ENCODE measurements at regions not wholly inside any gene's neighbourhood (a gene's known extent, or its start where the extent isn't known, plus 50 kb on each side); places are given as distances from the start of the nearest gene placed in this dataset.
"Not testable (repeated sequence)": the region's sequence is repeated elsewhere in the genome, so short reads cannot be mapped to it uniquely, and the experiment has no call there.

DNA sequence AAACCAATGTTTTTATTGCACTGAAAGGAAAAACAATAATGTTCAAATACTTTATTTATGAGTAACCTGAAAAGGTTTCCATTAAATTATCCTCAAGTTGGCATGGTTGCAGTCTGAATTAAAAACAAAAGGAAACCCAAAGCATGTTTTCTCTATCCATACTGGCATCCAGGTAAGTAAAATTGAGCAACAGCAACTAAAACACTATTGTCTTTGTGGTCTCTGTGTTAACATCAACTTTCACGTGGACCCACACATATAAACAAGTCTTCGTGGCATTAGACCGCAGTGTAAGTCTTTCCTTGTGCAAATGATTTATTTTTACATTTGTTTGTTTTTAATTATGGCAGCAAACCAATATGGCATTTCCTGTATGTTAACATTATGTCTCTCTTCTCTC is 757.6 kb downstream of the SEMA5A start:
- no peak for DNase-seq (ENCODE audit: low read depth in 2 of 2)

DNA sequence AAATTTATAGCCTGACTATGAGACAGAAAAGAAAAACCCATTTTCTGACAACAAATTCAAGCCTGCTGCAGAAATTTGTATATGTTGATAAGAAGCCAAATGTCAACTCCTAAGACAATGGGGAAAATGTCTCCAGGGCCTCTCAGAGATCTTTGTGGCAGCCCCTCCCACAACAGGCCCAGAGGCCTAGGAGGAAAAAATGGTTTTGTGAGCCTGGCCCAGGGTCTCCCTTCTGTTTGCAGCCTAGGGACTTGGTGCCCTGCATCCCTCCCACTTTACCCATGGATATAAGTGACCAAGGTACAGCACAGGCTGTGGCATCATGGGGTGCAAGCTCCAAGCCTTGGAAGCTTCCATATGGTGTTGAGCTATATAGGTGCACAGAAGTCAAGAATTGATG is 740.2 kb downstream of the SEMA5A start:
- DNase-seq (ENCODE audit: low read depth in 2 of 2): no peak

DNA sequence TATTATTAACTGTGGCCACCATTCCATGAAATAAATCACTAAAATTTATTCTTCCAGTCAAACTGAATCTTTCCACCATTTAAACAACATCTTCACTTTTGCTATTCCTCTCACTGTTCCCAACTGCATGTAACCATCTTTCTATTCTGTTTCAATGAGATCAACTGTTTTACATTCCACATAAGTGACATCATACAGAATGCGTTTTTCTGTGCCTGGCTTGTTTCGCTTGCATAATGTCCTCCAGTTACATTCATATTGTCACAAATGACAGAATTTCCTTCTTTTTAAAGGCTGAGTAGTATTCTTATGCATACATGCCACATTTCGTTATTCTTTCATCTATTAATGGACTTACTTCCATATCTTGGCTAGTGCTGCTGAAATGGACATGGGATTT is 738.2 kb downstream of the SEMA5A start:
- no peak for DNase-seq (ENCODE audit: low read depth in 2 of 2)

DNA sequence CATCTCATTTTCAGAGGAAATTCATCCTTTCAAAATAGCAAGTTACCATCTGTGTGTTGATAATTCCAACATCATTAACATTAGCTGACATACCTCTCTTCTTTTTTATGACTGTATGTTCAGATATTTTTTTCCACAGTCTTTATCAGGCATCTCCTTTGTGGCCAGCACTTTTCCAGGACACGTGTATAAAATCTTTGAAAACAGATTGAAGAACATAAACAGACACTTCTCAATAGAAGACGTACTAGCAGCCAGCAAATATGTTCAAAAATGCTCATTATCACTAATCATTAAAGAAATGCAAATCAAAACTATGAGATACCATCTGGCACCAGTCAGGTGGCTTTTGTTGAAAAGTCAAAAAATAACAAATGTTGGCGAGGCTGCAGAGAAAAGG is 734.3 kb downstream of the SEMA5A start:
- no peak for DNase-seq (ENCODE audit: low read depth in 2 of 2)

DNA sequence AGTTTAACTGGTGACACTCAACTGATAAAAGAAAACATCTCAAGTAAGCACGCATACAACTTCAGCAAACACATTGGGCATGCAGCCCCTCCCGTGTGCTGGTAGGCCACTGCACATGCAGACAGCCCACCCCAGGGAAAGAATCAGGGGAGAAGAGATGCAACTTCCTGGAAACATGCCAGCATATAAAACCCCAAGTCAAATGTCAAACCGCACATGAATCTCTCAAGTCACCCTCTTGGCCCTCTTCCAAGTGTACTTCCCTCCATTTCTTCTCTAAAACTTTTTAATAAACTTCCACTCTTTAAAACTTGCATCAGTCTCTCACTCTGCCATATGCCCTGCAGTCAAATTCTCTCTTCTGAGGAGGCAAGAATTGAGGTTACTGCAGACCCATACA is 732.7 kb downstream of the SEMA5A start:
- DNase-seq (ENCODE audit: low read depth in 2 of 2): no peak

DNA sequence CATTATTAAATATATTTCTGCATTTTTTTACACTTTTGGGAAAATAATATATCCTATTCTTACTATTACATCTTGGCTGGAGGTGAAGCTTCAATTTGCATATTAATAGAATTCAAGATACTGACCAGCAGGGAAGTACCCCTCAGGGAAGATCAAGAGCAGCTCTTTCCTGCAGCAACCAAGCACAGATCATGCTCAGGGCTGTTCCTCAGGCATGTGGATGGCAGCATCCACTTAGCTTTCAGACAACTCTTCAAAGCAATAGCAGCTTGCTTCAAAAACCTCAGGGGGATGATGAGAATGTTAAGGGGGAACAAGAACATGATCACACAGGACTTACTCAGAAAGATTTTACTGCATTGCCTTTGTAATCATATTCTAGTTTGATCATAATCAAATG is 731.8 kb downstream of the SEMA5A start:
- DNase-seq (ENCODE audit: low read depth in 2 of 2): no peak

DNA sequence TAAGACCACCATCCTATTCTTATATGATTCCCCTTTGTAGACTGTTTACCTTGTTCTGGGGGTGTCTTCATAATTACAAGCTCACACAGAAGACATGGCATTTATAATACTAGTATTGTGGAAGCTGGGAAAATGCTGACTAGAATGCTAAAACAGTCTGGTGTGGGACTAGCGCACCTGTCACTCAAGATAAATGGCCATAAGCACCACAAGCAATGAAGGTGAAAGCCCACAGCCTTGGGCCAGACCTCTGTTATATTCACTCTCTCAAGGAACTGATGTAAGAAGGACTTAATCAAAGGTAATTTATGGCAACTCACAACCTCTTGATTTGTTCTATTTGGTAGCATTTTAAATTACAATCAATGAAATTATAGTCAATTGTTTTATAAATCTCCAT is 721.5 kb downstream of the SEMA5A start:
- DNase-seq (ENCODE audit: low read depth in 2 of 2): no peak

DNA sequence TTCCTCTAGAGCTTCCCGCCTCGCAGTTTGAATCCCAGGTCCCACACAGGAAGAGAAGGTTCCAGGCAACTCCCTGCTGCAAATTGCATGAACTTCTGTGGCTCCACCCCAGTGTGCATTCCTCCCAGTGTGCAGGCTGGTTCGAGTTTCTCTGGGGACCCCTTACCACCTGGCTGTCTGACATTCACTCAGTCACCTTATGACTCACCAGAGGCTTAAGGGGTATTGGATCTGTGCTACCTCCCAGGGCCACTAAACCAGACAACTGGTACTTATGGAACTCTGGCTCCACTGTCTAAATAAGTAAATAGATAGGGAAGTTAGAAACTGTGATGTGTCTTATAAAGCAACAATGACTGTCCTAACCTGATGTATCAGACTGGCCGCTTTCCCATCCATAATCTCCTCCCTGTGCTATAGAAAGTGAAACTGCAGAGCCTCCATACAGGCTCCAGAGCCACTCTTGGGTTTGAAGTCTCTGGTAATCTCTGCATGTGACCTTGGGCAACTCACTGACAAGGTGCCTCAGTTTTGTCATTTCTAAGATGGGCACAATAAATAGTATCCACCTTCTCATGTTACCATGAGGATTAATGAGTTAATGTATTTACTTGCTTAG is 720.6 kb downstream of the SEMA5A start:
- no peak for DNase-seq (ENCODE audit: low read depth in 2 of 2)

DNA sequence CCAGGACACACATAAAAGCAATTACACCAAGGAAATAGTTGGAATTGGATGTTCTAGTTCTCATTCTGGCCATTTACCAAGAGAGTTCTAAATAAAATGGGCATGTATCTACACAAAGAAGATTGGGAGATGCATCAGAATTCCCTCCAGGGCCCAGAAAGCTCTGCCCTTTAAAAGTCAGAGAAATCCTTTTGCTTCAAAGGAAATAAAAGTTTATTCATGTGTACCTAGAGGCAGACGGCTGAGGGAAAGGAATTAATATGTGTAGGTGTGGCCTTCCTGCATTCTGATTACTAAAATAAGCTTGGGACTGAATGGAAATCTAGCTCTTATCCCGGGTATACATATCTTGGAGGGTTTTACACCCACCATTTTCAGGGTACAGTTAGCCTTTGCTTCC is 719.4 kb downstream of the SEMA5A start:
- DNase-seq (ENCODE audit: low read depth in 2 of 2): no peak

DNA sequence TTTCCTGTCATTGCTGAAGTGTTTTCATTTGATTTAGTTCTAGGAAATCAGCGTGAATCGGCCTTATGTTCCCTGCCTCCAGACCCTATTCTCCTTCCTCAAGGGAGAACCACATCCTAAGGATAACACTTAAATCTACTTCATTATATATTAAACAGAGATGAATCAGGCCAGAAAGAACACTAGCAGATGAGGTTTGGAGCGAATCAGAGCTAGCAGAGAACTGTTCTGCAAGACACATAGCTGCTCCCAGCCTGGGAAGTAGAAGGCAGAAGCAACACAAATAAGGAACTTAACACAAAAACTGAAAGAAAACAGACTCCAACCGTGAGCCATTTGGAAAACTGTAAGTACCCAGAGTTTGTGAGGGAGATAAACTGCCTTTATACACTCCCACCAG is 718.2 kb downstream of the SEMA5A start:
- DNase-seq (ENCODE audit: low read depth in 2 of 2): no peak

DNA sequence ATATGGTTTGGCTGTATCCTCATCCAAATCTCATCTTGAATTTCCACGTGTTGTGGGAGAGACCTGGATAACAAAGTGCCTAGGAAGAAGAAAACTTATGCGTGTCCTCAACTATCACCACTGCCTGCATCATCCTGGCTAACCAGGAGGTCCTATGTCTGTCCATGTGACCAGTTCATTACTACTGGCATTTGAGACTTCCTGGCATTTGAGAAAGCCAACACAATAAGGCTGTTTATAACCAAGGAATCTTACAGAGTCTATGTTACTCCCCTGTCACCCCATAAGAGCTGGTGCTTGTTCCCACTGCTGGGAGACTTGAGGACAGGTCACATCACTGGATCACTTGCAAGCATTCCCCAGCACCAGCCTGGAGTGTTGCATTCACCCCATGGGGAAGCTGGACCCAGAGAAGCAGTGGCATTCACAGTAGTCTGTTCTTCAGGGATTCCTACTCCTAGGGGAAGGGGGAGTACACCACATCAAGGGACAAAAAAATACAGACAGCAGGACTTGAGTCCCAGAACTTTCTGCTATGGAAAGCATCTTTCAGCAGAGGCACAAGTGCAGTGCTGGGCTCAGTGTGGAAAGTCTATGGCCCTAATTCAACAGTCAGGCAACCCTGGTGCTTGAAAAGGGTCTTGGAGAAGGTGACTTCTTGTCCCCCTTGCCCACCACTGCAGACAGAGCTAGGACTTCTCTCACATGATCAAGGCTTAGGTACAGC is 717.1 kb downstream of the SEMA5A start:
- no peak for DNase-seq (ENCODE audit: low read depth in 2 of 2)

DNA sequence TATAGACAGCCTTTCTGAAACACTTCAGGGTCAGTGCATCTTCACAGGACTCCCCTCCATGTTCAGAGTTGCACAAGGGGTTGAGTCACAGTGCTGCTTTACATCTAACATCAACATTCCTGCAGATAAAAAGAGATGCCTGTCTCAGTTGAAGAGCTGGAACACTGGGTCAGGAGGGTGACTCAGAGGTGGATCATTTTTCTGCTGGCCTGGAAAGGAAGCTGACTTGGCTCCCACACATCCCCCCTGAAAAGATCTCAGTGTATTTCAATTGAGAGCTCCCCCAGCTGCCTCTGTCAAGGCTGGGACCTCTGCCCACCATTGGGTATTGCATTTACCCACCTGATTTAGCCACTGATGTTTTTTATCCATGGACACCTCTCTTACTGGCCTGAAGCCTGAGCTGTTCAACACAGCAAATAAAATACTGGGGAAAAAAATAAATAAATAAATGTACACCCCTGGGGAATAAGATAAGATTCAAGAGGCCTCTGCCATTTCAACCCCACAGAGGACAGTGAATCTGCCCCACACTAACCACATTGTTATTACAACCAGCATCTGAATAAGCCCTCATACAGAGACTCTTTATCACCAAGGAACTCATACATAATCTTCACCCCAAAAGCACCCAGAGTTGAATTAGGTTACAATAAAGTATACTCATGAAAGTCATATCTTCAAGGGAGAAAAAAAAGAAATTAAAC is 716.4 kb downstream of the SEMA5A start:
- DNase-seq (ENCODE audit: low read depth in 2 of 2): no peak

DNA sequence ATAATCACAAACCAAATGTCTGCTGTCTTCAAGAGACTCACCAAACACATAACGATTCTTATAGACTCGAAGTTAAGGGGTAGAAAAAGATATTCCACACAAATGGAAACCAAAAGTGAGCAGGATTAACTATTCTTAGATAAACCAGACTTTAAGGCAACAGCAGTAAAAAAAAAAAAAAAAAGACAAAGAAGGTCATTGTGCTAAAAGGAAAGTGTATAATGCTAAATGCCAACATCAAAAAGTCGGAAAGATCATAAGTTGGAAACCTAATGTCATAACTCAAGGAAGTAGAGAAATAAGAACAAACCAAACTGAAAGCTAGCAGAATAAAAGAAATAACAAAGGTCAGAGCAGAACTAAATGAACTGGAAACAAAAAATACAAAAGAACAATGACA is 714.6 kb downstream of the SEMA5A start:
- no peak for DNase-seq (ENCODE audit: low read depth in 2 of 2)

DNA sequence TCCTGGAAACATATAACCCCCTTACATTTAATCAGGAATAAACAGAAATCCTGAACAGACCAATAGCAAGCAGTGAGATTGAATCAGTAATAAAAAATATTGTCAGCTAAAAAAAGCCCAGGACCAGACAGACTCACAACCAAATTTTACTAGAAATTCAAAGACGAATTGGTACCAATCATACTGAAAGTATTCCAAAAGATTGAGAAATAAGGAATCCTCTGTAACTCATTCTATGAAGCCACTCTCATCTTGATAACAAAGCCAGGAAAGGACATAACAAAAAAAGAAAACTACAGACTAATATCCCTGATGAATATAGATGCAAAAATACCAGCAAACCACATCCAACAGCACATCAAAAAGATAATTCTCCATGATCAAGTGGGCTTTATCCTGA is 714.0 kb downstream of the SEMA5A start:
- no peak for DNase-seq (ENCODE audit: low read depth in 2 of 2)

DNA sequence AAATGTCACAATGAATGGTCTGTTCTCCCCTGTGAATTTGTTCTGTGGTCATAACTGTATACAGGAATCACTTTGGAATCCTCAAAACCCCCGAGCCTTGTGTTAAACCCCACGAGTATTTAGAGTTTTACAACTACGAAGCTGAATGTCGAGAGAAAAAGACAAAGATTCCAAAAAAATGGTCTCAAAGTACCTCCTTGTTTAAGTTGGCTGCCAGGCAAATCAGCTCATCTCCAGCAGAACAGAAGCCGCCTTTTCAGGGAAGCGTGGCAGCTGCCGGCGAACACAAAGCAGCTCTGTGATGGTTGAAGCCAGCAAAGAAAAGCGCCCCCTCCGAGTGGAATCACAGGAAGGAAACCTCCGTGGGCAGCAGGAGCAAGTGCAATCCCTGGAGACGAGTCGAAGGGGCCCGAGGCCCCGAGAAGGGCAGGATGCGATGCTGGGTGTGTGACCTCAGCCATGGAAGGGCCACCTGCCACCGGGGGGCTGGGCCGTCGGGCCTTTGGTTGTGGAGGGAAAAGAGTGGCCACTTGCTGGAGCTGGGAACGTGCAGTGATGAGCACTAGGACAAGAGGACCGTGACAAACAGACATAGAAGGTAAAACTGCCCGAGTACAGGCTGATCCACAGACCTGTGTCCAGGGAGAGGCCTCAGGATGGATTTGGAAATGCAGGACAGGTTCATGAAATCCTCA is 706.4 kb downstream of the SEMA5A start:
- DNase-seq (ENCODE audit: low read depth in 2 of 2): no peak

DNA sequence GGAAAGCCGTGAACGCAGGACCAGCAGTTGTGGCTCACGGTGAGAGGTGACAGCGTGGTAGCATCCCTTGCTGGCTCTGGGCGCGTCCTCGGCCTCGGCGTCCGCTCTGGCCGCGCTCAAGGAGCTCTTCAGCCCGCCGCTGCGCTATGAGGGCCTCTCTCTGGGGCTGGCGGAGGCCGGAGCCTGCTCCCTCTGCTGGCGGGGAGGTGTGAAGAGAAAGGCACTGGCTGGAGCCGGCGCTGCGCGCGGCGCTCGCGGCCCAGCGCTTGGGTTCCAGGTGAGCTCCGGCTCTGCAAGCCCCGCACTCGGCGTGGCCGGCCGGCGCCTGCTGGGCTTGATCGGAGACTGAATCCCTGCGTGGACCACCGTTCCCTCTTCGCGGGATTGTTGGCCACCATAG is 705.6 kb downstream of the SEMA5A start:
- no peak for DNase-seq (ENCODE audit: low read depth in 2 of 2)

DNA sequence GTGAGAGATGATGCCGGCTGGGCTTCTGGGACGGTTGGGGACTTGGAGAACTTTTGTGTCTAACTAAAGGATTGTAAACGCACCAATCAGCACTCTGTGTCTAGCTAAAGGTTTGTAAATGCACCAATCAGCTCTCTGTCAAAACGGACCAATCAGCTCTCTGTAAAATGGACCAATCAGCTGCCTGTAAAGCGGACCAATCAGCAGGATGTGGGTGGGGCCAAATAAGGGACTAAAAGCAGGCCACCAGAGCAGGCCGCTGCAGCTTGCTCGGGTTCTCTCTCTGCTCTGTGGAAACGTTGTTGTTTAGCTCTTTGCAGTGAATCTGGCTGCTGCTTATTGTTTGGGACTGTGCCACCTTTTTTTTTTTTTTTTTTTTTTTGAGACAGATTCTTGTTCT is 705.1 kb downstream of the SEMA5A start:
- not testable (repeated sequence) for DNase-seq (ENCODE audit: low read depth in 2 of 2)

DNA sequence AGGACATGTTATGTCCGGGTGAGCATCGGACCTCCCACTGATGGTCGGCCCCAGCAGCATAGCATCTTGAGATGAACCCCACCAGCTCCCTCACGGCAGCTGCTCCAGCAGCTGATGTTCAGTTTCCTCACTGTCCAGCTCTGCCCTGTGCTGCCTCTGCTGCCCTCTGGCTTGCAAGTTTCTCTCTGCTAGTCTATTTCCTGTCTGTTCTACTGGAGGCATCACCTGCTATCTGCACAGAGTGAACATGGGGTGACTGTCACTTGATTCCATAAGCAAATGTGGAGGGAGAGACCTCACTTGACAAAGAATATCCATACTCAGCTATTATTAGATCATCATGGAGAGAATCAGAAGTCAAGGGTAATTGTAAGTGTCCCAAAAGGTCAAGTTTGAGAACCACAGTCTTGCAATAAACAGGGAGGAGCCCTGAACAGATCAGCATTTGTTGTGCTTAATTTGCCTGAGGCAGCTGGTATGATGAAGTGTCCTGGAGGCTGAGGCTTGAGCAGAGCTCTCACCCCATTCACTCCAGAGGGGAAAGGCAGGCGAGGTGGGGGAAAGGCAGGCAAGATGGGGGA is 702.8 kb downstream of the SEMA5A start:
- DNase-seq (ENCODE audit: low read depth in 2 of 2): no peak

DNA sequence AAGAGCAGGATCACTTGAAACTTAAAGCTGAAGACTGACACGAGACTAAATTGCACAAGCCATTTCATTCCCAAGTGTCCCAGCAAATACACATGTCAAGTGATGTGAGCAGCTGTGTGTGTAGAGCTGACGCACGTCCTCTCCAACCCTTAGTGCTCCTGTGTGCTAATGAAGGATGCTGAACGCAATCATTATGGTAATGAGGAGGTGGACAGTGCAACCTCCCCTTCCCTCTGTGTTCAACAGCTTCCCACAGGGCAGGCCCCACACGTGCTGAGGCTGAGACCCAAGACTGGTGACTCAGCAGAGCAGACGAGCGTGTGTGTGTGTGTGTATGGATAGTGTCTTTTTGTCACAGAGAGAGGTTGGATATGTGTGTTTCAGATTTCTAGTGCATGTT is 702.1 kb downstream of the SEMA5A start:
- no peak for DNase-seq (ENCODE audit: low read depth in 2 of 2)

DNA sequence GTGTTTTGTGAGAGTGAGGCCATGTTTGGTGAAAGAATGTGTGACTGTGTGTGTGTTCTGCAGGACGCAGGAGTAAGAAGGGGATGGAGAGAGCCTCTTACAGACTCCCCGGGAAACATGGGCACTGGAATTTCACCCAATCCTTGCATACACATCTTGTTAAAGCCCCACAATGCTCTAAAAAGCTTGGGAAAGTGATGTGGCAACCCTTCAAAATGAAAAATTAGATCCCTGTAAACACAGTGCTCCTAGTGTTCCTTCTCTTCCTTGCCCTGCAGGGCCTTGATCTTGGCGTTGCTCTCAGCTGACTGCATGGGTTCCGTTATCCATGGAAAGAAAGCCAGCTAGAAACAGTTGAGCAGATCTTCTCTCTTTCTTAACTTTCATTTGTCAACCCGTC is 701.7 kb downstream of the SEMA5A start:
- no peak for DNase-seq (ENCODE audit: low read depth in 2 of 2)

DNA sequence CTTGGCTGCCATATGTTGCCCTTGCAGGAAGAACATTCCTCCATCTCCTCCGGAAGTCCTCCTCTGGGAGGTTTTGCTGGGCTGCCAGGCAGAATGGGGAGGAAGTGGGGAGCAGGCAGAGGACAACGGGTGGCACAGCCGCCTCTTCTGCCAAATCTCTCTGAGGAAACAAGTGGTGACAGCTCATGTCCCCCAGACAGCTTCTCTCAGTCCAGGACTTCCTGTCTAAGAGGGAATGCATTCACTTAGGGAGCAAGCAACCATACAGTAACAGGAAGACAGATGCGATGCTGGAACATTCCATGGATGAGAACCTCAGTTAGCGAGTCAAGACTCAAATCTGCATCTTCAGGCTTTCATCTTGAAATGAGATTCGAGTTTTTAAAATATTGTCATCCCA is 701.0 kb downstream of the SEMA5A start:
- no peak for DNase-seq (ENCODE audit: low read depth in 2 of 2)

DNA sequence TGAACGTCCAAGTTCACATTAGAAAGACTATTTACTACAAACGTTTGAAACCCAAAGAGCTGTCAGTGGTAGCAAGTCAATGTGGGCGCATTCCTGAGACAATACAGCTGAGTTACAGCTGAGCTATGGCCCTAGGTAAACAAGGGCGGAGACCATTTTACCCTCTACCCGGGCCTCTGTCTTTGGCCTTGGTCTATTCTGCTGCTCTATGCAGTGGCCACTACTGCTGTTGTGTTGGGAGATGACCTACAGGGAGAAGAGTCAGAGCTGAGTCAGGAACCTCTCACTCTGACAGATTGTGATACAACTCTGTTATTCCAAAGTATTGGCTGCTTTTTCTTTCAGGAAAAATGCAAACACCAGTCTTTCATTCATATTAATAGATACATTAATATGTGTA is 700.6 kb downstream of the SEMA5A start:
- DNase-seq (ENCODE audit: low read depth in 2 of 2): no peak

All from activated CD4-positive, alpha-beta T cell treated with anti-CD3 and anti-CD28 coated beads for 24 hours (primary cell).